Liver (tissue), 8 donors: ENCODE measurements at regions not wholly inside any gene's neighbourhood (a gene's known extent, or its start where the extent isn't known, plus 50 kb on each side); places are given as distances from the start of the nearest gene placed in this dataset.

Source experiments
- DNase-seq: peaks from one replicate; pipeline ENCODE4 v3.0.0-alpha.2; 2017; ENCODE audit warnings: low spot score
- H3K27ac ChIP-seq, 2 donors: one replicate each; pipeline ENCODE4 v1.7.0; 2013; ENCODE audit warnings: inconsistent platforms in 2 of 2, low read length in 2 of 2, control low read depth in 1 of 2, low read depth in 1 of 2, mild to moderate bottlenecking in 1 of 2
- H3K27me3 ChIP-seq, 4 donors: one replicate each; pipeline versions ENCODE4 v1.6.1 to v1.7.0; 2013; ENCODE audit warnings: low read length in 3 of 4, inconsistent platforms in 1 of 4, mild to moderate bottlenecking in 1 of 4, moderate library complexity in 1 of 4; ENCODE audit not compliant: control insufficient read depth in 4 of 4, insufficient read depth in 4 of 4
- H3K36me3 ChIP-seq, 4 donors: one replicate each; pipeline versions ENCODE4 v1.6.1 to v1.7.0; 2013; ENCODE audit warnings: low read length in 3 of 4, mild to moderate bottlenecking in 3 of 4, low read depth in 1 of 4, moderate library complexity in 1 of 4; ENCODE audit not compliant: control insufficient read depth in 4 of 4, insufficient read depth in 3 of 4
- H3K4me1 ChIP-seq, 4 donors: one replicate each; pipeline versions ENCODE4 v1.6.1 to v1.7.0; 2013; ENCODE audit warnings: low read length in 3 of 4, mild to moderate bottlenecking in 3 of 4, moderate library complexity in 1 of 4; ENCODE audit not compliant: control insufficient read depth in 4 of 4, insufficient read depth in 4 of 4
- H3K4me3 ChIP-seq, 3 donors: one replicate each; pipeline versions ENCODE4 v1.6.1 to v1.7.0; 2013; ENCODE audit warnings: low read length in 3 of 3, control low read depth in 1 of 3, low read depth in 1 of 3, mild to moderate bottlenecking in 1 of 3
- H3K9ac ChIP-seq, 2 donors: one replicate each; pipeline ENCODE4 v1.7.0; 2013; ENCODE audit warnings: low read length in 2 of 2, mild to moderate bottlenecking in 2 of 2, moderate library complexity in 2 of 2, control low read depth in 1 of 2, low read depth in 1 of 2
- H3K9me3 ChIP-seq, 4 donors: one replicate each; pipeline versions ENCODE4 v1.6.1 to v1.7.0; 2013; ENCODE audit warnings: low read length in 3 of 4; ENCODE audit not compliant: control insufficient read depth in 4 of 4
- EGR1 ChIP-seq, 2 donors: IDR thresholded peaks; 2 replicates each; pipeline ENCODE4 v1.6.1; 2016 to 2018; ENCODE audit warnings: antibody characterized with exemption in 2 of 2, low read depth in 2 of 2
- GABPA ChIP-seq, 2 donors: IDR thresholded peaks in 1 of 2; conservative IDR thresholded peaks in 1 of 2; 2 replicates each; pipeline ENCODE4 v1.6.1; 2016; ENCODE audit warnings: antibody characterized with exemption in 2 of 2, mild to moderate bottlenecking in 1 of 2, moderate library complexity in 1 of 2
- HNF4A ChIP-seq, 2 donors: conservative IDR thresholded peaks; 2 replicates each; pipeline ENCODE4 v1.6.1; 2016; ENCODE audit warnings: antibody characterized with exemption in 2 of 2, mild to moderate bottlenecking in 2 of 2
- JUND ChIP-seq, 2 donors: IDR thresholded peaks; 2 replicates each; pipeline ENCODE4 v1.6.1; 2016; ENCODE audit warnings: antibody characterized with exemption in 2 of 2
- NR2F2 ChIP-seq: IDR thresholded peaks from 2 replicates; pipeline ENCODE4 v1.6.1; 2016; ENCODE audit warnings: antibody characterized with exemption
- RAD21 ChIP-seq, 2 donors: IDR thresholded peaks; 2 replicates each; pipeline ENCODE4 v1.6.1; 2016; ENCODE audit warnings: antibody characterized with exemption in 2 of 2, mild to moderate bottlenecking in 2 of 2
- RXRA ChIP-seq, 2 donors: IDR thresholded peaks; 2 replicates each; pipeline ENCODE4 v1.6.1; 2017 to 2018; ENCODE audit warnings: antibody characterized with exemption in 2 of 2, mild to moderate bottlenecking in 1 of 2
- TAF1 ChIP-seq: conservative IDR thresholded peaks from 2 replicates; pipeline ENCODE4 v1.6.1; 2016; ENCODE audit warnings: antibody characterized with exemption, mild to moderate bottlenecking
- WGBS: extraction: QIAGEN DNeasy Blood & Tissue Kit; methylation state at CpG from one replicate; pipeline ENCODE4 v1.1.7; 2013; 5-methylcytosine and 5-hydroxymethylcytosine counted together
- TF ChIP-seq, protein P1 (sequence below): IDR thresholded peaks from 2 replicates; pipeline ENCODE4 v1.6.1; 2016; ENCODE audit warnings: antibody characterized with exemption
- TF ChIP-seq, protein P2 (sequence below): IDR thresholded peaks from 2 replicates; pipeline ENCODE4 v1.6.1; 2016; ENCODE audit warnings: antibody characterized with exemption
- TF ChIP-seq, protein P3 (sequence below): fragments of 150-350 bp; IDR thresholded peaks from 2 replicates; pipeline ENCODE4 v1.5.1; 2017; ENCODE audit warnings: improper control_type of control experiment, low read depth, low read length; ENCODE audit not compliant: missing input control
- TF ChIP-seq, protein P4 (sequence below): IDR thresholded peaks from 2 replicates; pipeline ENCODE4 v1.6.1; 2016; ENCODE audit warnings: antibody characterized with exemption, mild to moderate bottlenecking
- donor health status: healthy.
- donor health status: healthy.
- donor health status: healthy.
- donor health status: healthy.
- donor health status: healthy.

DNA sequence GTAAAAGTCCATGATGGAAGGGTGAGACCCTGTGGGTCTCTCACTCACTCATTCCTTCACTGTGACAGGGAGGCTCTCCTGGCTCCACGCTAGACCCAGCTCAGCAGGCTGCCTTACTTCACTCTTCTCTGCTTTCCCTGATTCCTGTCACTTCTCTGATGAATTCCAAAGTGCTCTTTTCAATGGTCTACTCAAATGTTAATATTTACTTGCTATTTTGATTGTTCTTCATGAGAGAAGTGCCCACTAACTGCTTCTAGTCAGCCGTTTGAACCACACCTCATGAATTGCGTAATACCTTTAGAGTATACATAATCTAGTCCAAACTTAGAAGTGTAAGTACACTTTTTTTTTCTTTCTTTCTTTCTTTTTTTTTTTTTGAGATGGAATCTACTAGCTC, 1350.2 kb upstream of the RAG2 start:
- Histone ChIP-seq H3K9ac (no peak overlapping the region), H3K27me3 (no peaks in the 10 kb centered on the region), H3K4me3 (no peak overlapping the region), H3K9me3 (no peaks in the 10 kb centered on the region), H3K4me1 (no peaks in the 10 kb centered on the region), H3K27ac (no peak overlapping the region), H3K36me3 (no peaks in the 10 kb centered on the region)
- DNase-seq, result no peak
- TF ChIP-seq RXRA (IDR thresholded peaks at IDR 0.05), result no peak
- WGBS, result 67% methylated on average over 3 of the region's 3 CpGs

DNA sequence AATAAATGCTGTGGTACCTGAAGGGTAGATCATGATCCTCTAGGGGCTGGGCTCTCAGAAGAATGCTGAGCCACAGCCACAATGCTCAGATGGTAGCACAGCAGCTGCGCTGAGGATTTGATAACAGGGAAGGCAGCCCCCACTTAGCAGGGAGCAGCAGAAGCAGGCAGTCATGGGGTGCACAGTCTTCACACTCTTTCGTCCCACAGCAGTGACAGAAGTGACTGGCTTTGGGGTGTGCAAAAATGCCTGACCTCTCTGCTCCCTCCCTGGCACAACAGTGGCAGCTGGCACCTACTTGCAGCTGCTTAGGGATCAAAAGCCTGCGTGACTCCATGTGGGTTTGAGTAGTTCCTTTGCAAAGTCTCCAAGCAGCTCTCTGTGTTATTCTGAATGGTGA, 1349.8 kb upstream of the RAG2 start:
- Histone ChIP-seq H3K9ac (no peak overlapping the region), H3K4me3 (no peak overlapping the region), H3K36me3 (no peaks in the 10 kb centered on the region), H3K4me1 (no peaks in the 10 kb centered on the region), H3K27me3 (no peaks in the 10 kb centered on the region), H3K9me3 (no peaks in the 10 kb centered on the region), H3K27ac (no peak overlapping the region)
- no peak for DNase-seq
- TF ChIP-seq, protein P1, sequence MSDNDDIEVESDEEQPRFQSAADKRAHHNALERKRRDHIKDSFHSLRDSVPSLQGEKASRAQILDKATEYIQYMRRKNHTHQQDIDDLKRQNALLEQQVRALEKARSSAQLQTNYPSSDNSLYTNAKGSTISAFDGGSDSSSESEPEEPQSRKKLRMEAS, result no peak
- TF ChIP-seq JUND (IDR thresholded peaks at IDR 0.05), result no peak
- TF ChIP-seq GABPA (IDR thresholded peaks at IDR 0.05 in 1 of 2, conservative IDR thresholded peaks at IDR 0.05 in 1 of 2), result no peak
- no peak for TF ChIP-seq RAD21 (IDR thresholded peaks at IDR 0.05)
- no peak for TF ChIP-seq NR2F2
- TF ChIP-seq, protein P2, sequence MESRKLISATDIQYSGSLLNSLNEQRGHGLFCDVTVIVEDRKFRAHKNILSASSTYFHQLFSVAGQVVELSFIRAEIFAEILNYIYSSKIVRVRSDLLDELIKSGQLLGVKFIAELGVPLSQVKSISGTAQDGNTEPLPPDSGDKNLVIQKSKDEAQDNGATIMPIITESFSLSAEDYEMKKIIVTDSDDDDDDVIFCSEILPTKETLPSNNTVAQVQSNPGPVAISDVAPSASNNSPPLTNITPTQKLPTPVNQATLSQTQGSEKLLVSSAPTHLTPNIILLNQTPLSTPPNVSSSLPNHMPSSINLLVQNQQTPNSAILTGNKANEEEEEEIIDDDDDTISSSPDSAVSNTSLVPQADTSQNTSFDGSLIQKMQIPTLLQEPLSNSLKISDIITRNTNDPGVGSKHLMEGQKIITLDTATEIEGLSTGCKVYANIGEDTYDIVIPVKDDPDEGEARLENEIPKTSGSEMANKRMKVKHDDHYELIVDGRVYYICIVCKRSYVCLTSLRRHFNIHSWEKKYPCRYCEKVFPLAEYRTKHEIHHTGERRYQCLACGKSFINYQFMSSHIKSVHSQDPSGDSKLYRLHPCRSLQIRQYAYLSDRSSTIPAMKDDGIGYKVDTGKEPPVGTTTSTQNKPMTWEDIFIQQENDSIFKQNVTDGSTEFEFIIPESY, result no peak
- no peak for TF ChIP-seq EGR1 (IDR thresholded peaks at IDR 0.05; ENCODE audit: low read depth in 2 of 2)
- TF ChIP-seq HNF4A (conservative IDR thresholded peaks at IDR 0.05), result no peak
- TF ChIP-seq RXRA (IDR thresholded peaks at IDR 0.05), result no peak
- TF ChIP-seq, protein P3, sequence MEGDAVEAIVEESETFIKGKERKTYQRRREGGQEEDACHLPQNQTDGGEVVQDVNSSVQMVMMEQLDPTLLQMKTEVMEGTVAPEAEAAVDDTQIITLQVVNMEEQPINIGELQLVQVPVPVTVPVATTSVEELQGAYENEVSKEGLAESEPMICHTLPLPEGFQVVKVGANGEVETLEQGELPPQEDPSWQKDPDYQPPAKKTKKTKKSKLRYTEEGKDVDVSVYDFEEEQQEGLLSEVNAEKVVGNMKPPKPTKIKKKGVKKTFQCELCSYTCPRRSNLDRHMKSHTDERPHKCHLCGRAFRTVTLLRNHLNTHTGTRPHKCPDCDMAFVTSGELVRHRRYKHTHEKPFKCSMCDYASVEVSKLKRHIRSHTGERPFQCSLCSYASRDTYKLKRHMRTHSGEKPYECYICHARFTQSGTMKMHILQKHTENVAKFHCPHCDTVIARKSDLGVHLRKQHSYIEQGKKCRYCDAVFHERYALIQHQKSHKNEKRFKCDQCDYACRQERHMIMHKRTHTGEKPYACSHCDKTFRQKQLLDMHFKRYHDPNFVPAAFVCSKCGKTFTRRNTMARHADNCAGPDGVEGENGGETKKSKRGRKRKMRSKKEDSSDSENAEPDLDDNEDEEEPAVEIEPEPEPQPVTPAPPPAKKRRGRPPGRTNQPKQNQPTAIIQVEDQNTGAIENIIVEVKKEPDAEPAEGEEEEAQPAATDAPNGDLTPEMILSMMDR, result no peak
- no peak for TF ChIP-seq TAF1
- TF ChIP-seq, protein P4, sequence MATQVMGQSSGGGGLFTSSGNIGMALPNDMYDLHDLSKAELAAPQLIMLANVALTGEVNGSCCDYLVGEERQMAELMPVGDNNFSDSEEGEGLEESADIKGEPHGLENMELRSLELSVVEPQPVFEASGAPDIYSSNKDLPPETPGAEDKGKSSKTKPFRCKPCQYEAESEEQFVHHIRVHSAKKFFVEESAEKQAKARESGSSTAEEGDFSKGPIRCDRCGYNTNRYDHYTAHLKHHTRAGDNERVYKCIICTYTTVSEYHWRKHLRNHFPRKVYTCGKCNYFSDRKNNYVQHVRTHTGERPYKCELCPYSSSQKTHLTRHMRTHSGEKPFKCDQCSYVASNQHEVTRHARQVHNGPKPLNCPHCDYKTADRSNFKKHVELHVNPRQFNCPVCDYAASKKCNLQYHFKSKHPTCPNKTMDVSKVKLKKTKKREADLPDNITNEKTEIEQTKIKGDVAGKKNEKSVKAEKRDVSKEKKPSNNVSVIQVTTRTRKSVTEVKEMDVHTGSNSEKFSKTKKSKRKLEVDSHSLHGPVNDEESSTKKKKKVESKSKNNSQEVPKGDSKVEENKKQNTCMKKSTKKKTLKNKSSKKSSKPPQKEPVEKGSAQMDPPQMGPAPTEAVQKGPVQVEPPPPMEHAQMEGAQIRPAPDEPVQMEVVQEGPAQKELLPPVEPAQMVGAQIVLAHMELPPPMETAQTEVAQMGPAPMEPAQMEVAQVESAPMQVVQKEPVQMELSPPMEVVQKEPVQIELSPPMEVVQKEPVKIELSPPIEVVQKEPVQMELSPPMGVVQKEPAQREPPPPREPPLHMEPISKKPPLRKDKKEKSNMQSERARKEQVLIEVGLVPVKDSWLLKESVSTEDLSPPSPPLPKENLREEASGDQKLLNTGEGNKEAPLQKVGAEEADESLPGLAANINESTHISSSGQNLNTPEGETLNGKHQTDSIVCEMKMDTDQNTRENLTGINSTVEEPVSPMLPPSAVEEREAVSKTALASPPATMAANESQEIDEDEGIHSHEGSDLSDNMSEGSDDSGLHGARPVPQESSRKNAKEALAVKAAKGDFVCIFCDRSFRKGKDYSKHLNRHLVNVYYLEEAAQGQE, result no peak
- 86% methylated on average over 3 of the region's 3 CpGs for WGBS
